H1 (cell line): ENCODE measurements at regions not wholly inside any gene's neighbourhood (a gene's known extent, or its start where the extent isn't known, plus 50 kb on each side); places are given as distances from the start of the nearest gene placed in this dataset.

Experiments used
- CTCF ChIA-PET: fragments of 300-600 bp; sonication (Branson Sonifier 250); formaldehyde crosslinking; loops from one replicate; lab custom pipeline; 2021; ENCODE audit not compliant: partially characterized antibody; lab: Charles Lee
- POLR2A ChIA-PET: fragments of 300-600 bp; sonication (Branson Sonifier 250); formaldehyde crosslinking; loops from one replicate; lab custom pipeline; 2021; ENCODE audit warnings: inconsistent platforms; ENCODE audit not compliant: partially characterized antibody; lab: Charles Lee
- DNase-seq, 2 experiments: peaks; one replicate each; pipeline versions ENCODE4 v3.0.0 to v3.0.0-alpha.2; 2010 to 2022; ENCODE audit warnings: low spot score in 2 of 2, low read depth in 1 of 2, mixed read lengths in 1 of 2
- FAIRE-seq: peaks from 2 replicates; lab custom pipeline; 2011; peaks lifted over from hg19 to GRCh38; lab: Jason Lieb, UNC
- H2AFZ ChIP-seq: 2 replicates; pipeline ENCODE4 v1.8.1; 2012; ENCODE audit warnings: low read length, inconsistent platforms
- H2AK5ac ChIP-seq: 2 replicates; pipeline ENCODE4 v1.6.1; 2013; ENCODE audit warnings: low read depth, low read length
- H2BK120ac ChIP-seq: replicated peaks from 2 replicates; pipeline ENCODE3; 2013; ENCODE audit warnings: low read depth, low read length, inconsistent platforms
- H2BK12ac ChIP-seq: 2 replicates; pipeline ENCODE4 v1.6.1; 2013; ENCODE audit warnings: low read depth, low read length
- H2BK15ac ChIP-seq: 2 replicates; pipeline ENCODE4 v1.6.1; 2013; ENCODE audit warnings: low read length
- H2BK20ac ChIP-seq: 2 replicates; pipeline ENCODE4 v1.6.1; 2013; ENCODE audit warnings: low read length
- H2BK5ac ChIP-seq: 2 replicates; pipeline ENCODE4 v1.6.1; 2013; ENCODE audit warnings: low read depth, low read length
- H3K14ac ChIP-seq: 2 replicates; pipeline ENCODE4 v1.6.1; 2013; ENCODE audit warnings: inconsistent platforms; ENCODE audit not compliant: insufficient read length
- H3K18ac ChIP-seq: 2 replicates; pipeline ENCODE4 v1.6.1; 2013; ENCODE audit warnings: low read length; ENCODE audit errors: extremely low read depth
- H3K23ac ChIP-seq: 2 replicates; pipeline ENCODE4 v1.6.1; 2013; ENCODE audit warnings: inconsistent platforms; ENCODE audit not compliant: insufficient read length
- H3K23me2 ChIP-seq: 2 replicates; pipeline ENCODE4 v1.6.1; 2013; ENCODE audit warnings: low read depth, low read length
- H3K27ac ChIP-seq: 2 replicates; pipeline ENCODE4 v1.6.1; 2011; ENCODE audit warnings: low read depth, low read length, inconsistent platforms
- H3K27me3 ChIP-seq, 4 experiments: replicated peaks in 1 of 4; 1 replicate in 1 of 4; 2 replicates in 3 of 4; pipeline versions ENCODE4 v1.6.1 to v1.8.1; 2011 to 2013; ENCODE audit warnings: low read length in 3 of 4, mild to moderate bottlenecking in 3 of 4, inconsistent platforms in 2 of 4, mixed read lengths in 2 of 4, moderate library complexity in 1 of 4; ENCODE audit not compliant: control insufficient read depth in 3 of 4, insufficient read depth in 3 of 4; ENCODE audit errors: extremely low read depth in 1 of 4
- H3K36me3 ChIP-seq, 4 experiments: 2 replicates each; pipeline versions ENCODE4 v1.6.1 to v1.8.1; 2011 to 2013; ENCODE audit warnings: mild to moderate bottlenecking in 4 of 4, low read length in 3 of 4, moderate library complexity in 2 of 4, control low read depth in 1 of 4, inconsistent platforms in 1 of 4; ENCODE audit not compliant: insufficient read depth in 4 of 4, control insufficient read depth in 2 of 4
- H3K4ac ChIP-seq: replicated peaks from 2 replicates; pipeline ENCODE3; 2013; ENCODE audit warnings: low read length, low read depth, mixed read lengths, inconsistent platforms; ENCODE audit not compliant: insufficient read length
- H3K4me1 ChIP-seq, 4 experiments: replicated peaks in 1 of 4; 1 replicate in 1 of 4; 2 replicates in 3 of 4; pipeline versions ENCODE4 v1.6.1 to v1.8.1; 2011 to 2013; ENCODE audit warnings: low read length in 3 of 4, inconsistent platforms in 2 of 4, mixed read lengths in 1 of 4; ENCODE audit not compliant: insufficient read depth in 4 of 4, control insufficient read depth in 3 of 4
- H3K4me2 ChIP-seq, 2 experiments: 2 replicates each; pipeline versions ENCODE4 v1.6.1 to v1.8.1; 2011 to 2013; ENCODE audit warnings: low read depth in 2 of 2, low read length in 2 of 2, control low read depth in 1 of 2, inconsistent platforms in 1 of 2, mild to moderate bottlenecking in 1 of 2; ENCODE audit not compliant: insufficient read depth in 1 of 2
- H3K4me3 ChIP-seq, 4 experiments: fragments of 200-600, 300-600 bp in 1 of 4; sonication (generic), shearing (Covaris generic), sonication (Bioruptor Twin) in 1 of 4; 2 replicates each; pipeline versions ENCODE4 v1.5.1 to v1.8.1; 2011 to 2016; ENCODE audit warnings: low read length in 4 of 4, low read depth in 3 of 4, control low read depth in 2 of 4, inconsistent platforms in 2 of 4, mild to moderate bottlenecking in 2 of 4, mixed read lengths in 1 of 4, moderate library complexity in 1 of 4; ENCODE audit not compliant: insufficient read depth in 2 of 4; ENCODE audit errors: extremely low read depth in 1 of 4
- H3K56ac ChIP-seq: replicated peaks from 2 replicates; pipeline ENCODE3; 2013; ENCODE audit warnings: low read depth, mild to moderate bottlenecking, mixed read lengths, low read length, inconsistent platforms; ENCODE audit not compliant: insufficient read length
- H3K79me1 ChIP-seq: 2 replicates; pipeline ENCODE4 v1.6.1; 2013; ENCODE audit warnings: low read depth, low read length, control low read depth
- H3K79me2 ChIP-seq, 2 experiments: 2 replicates each; pipeline versions ENCODE4 v1.6.1 to v1.8.1; 2012 to 2013; ENCODE audit warnings: low read length in 2 of 2, mild to moderate bottlenecking in 2 of 2, inconsistent platforms in 1 of 2; ENCODE audit not compliant: insufficient read depth in 2 of 2, control insufficient read depth in 1 of 2
- H3K9ac ChIP-seq, 4 experiments: replicated peaks in 1 of 4; 1 replicate in 1 of 4; 2 replicates in 3 of 4; pipeline versions ENCODE4 v1.6.1 to v1.8.1; 2011 to 2013; ENCODE audit warnings: low read depth in 3 of 4, low read length in 3 of 4, control low read depth in 2 of 4, mild to moderate bottlenecking in 2 of 4, moderate library complexity in 2 of 4, inconsistent platforms in 1 of 4; ENCODE audit errors: extremely low read depth in 1 of 4
- H3K9me3 ChIP-seq, 2 experiments: 2 replicates each; pipeline versions ENCODE4 v1.6.1 to v1.8.1; 2012 to 2013; ENCODE audit warnings: mild to moderate bottlenecking in 2 of 2, moderate library complexity in 2 of 2, control low read depth in 1 of 2, inconsistent platforms in 1 of 2, low read depth in 1 of 2, low read length in 1 of 2, mixed read lengths in 1 of 2; ENCODE audit not compliant: insufficient read depth in 2 of 2
- H4K20me1 ChIP-seq, 2 experiments: replicated peaks in 1 of 2; 2 replicates each; pipeline versions ENCODE3 to v1.8.1; 2011 to 2013; ENCODE audit warnings: inconsistent platforms in 2 of 2, low read length in 2 of 2, mild to moderate bottlenecking in 1 of 2; ENCODE audit not compliant: insufficient read depth in 2 of 2, control insufficient read depth in 1 of 2
- H4K5ac ChIP-seq: 2 replicates; pipeline ENCODE4 v1.6.1; 2013; ENCODE audit warnings: low read length, low read depth, mixed read lengths, inconsistent platforms; ENCODE audit not compliant: insufficient read length
- H4K8ac ChIP-seq: 2 replicates; pipeline ENCODE4 v1.8.0; 2013; ENCODE audit warnings: mild to moderate bottlenecking, moderate library complexity, low read length, inconsistent platforms; ENCODE audit not compliant: insufficient read depth; ENCODE audit errors: extremely low read depth
- H4K91ac ChIP-seq: replicated peaks from 2 replicates; pipeline ENCODE3; 2013; ENCODE audit warnings: low read length, mixed read lengths, inconsistent platforms; ENCODE audit not compliant: insufficient read length
- CEBPB ChIP-seq: IDR thresholded peaks from 2 replicates; pipeline ENCODE4 v1.6.1; 2012; ENCODE audit warnings: low read depth, low read length
- MAFK ChIP-seq: IDR thresholded peaks from 2 replicates; pipeline ENCODE4 v1.6.1; 2012; ENCODE audit warnings: low read depth, mild to moderate bottlenecking, improper control_type of control experiment, low read length
- WGBS, 2 experiments: shearing (Covaris generic) in 1 of 2; methylation state at CpG; one replicate each; pipeline versions ENCODE4 v1.1.6 to v1.1.7; 2013 to 2015; ENCODE audit warnings: low lambda C conversion rate in 2 of 2, mixed read lengths in 2 of 2, inconsistent platforms in 1 of 2, low coverage in 1 of 2, missing lambda C conversion rate in 1 of 2; ENCODE audit not compliant: insufficient replicate concordance in 2 of 2, insufficient coverage in 1 of 2, insufficient read length in 1 of 2; ENCODE audit errors: extremely low coverage in 1 of 2, missing lambda C conversion rate in 1 of 2; 5-methylcytosine and 5-hydroxymethylcytosine counted together

GRCh38 chr12:124478416-124478815 lies 89.0 kb downstream of the NCOR2 start:
- no peak overlapping the region; the same call in 1 of the 2 replicates for H2BK5ac ChIP-seq
- H3K14ac ChIP-seq: no peak overlapping the region
- H4K8ac ChIP-seq: no peak overlapping the region
- H3K79me2 ChIP-seq: peaks cover 0 to 12% of the 10 kb centered on the region in 2 experiments; a peak in 2 of 4 replicates
- no peak for TF ChIP-seq CEBPB
- no peak for TF ChIP-seq MAFK
- 83% methylated on average over 9 of the region's 9 CpGs; no CpG with 5 or more reads in 1 of the 2 experiments for WGBS, 2 experiments
- H4K91ac ChIP-seq: no peak overlapping the region
- H3K23me2 ChIP-seq: peaks cover 3% of the 10 kb centered on the region
- no peak overlapping the region for H4K5ac ChIP-seq
- H3K4me3 ChIP-seq: no peak overlapping the region
- H2BK15ac ChIP-seq: no peak overlapping the region
- peaks cover 0 to 24% (median 13%) of the 10 kb centered on the region in 4 experiments; a peak in 5 of 8 replicates for H3K36me3 ChIP-seq
- H4K20me1 ChIP-seq: peaks cover 9 to 20% of the 10 kb centered on the region in 2 experiments
- no peak overlapping the region; the same call in 1 of the 2 replicates for H2BK12ac ChIP-seq
- peaks cover 2 to 4% of the 10 kb centered on the region in 2 experiments; a peak in 1 of 4 replicates for H3K9me3 ChIP-seq
- no peak overlapping the region for H3K56ac ChIP-seq
- POLR2A ChIA-PET: no interaction called here
- no peak overlapping the region for H3K27ac ChIP-seq
- CTCF ChIA-PET: interaction anchor here (0.6 to 1.4 kb wide), 4 partner anchors 9 to 320 kb away, joined by 3 to 4 read pairs (median 4); no protein-coding TSS in a partner anchor
- FAIRE-seq (no peak), DNase-seq (no peak)
- H3K4ac ChIP-seq: no peak overlapping the region
- H3K4me2 ChIP-seq: no peak overlapping the region
- no peaks in the 10 kb centered on the region for H3K27me3 ChIP-seq
- H3K79me1 ChIP-seq: peaks cover 15% of the 10 kb centered on the region
- H2BK20ac ChIP-seq: no peak overlapping the region
- no peak overlapping the region for H2AK5ac ChIP-seq
- no peak overlapping the region for H3K9ac ChIP-seq
- H3K23ac ChIP-seq: no peak overlapping the region
- no peak overlapping the region for H2BK120ac ChIP-seq
- no peak overlapping the region for H3K18ac ChIP-seq
- H3K4me1 ChIP-seq: peaks cover 0 to 9% (median 0%) of the 10 kb centered on the region in 4 experiments; a peak in 5 of 7 replicates
- no peak overlapping the region for H2AFZ ChIP-seq
